Uterus (tissue), 2 donors: ENCODE measurements at regions not wholly inside any gene's neighbourhood (a gene's known extent, or its start where the extent isn't known, plus 50 kb on each side); places are given as distances from the start of the nearest gene placed in this dataset.

Experiments used
- CTCF ChIP-seq, 4 experiments: fragments of 200-600 bp in 2 of 4; fragments of 450-650 bp in 2 of 4; sonication (generic) in 2 of 4; IDR thresholded peaks; one replicate each; pipeline ENCODE4 v1.5.1; 2016 to 2019; ENCODE audit warnings: antibody characterized with exemption in 4 of 4, mild to moderate bottlenecking in 2 of 4, moderate library complexity in 1 of 4
- POLR2A ChIP-seq, 2 donors: fragments of 450-650 bp; IDR thresholded peaks; one replicate each; pipeline ENCODE4 v1.6.1; 2016; ENCODE audit warnings: antibody characterized with exemption in 2 of 2, mild to moderate bottlenecking in 1 of 2, moderate library complexity in 1 of 2

GRCh38 chr1:98299861-98300260 is 361.7 kb upstream of the SNX7 start:
- TF ChIP-seq CTCF (IDR thresholded peaks at IDR 0.05) (no peak), POLR2A (IDR thresholded peaks at IDR 0.05) (no peak)
